NT2/D1 (cell line): ENCODE measurements at regions not wholly inside any gene's neighbourhood (a gene's known extent, or its start where the extent isn't known, plus 50 kb on each side); places are given as distances from the start of the nearest gene placed in this dataset.
"Not testable (repeated sequence)": the region's sequence is repeated elsewhere in the genome, so short reads cannot be mapped to it uniquely, and the experiment has no call there.

Source experiments
- DNase-seq: peaks from one replicate; pipeline ENCODE4 v3.0.0-alpha.2; 2011; ENCODE audit warnings: low read depth, low spot score
- H3K27me3 ChIP-seq: 2 replicates; pipeline ENCODE4 v1.6.0; 2011; ENCODE audit warnings: mild to moderate bottlenecking; ENCODE audit not compliant: insufficient read length, insufficient read depth
- H3K36me3 ChIP-seq: 2 replicates; pipeline ENCODE4 v1.6.1; 2011; ENCODE audit warnings: mild to moderate bottlenecking, low read length, mixed read lengths; ENCODE audit not compliant: insufficient read depth, insufficient read length
- H3K4me1 ChIP-seq: 2 replicates; pipeline ENCODE4 v1.5.1; 2011; ENCODE audit not compliant: insufficient read depth, insufficient read length
- H3K4me3 ChIP-seq: 2 replicates; pipeline ENCODE4 v1.5.1; 2011; ENCODE audit warnings: low read depth; ENCODE audit not compliant: insufficient read length
- H3K9ac ChIP-seq: 2 replicates; pipeline ENCODE4 v1.6.0; 2011; ENCODE audit warnings: low read depth; ENCODE audit not compliant: insufficient read length
- H3K9me3 ChIP-seq: 2 replicates; pipeline ENCODE4 v1.5.1; 2011; ENCODE audit warnings: mild to moderate bottlenecking, low read length; ENCODE audit not compliant: insufficient read depth
- SUZ12 ChIP-seq: IDR thresholded peaks from 2 replicates; pipeline ENCODE4 v1.6.1; 2011; ENCODE audit not compliant: insufficient read length, insufficient read depth; ENCODE audit errors: extremely low read depth
- YY1 ChIP-seq: IDR thresholded peaks from 2 replicates; pipeline ENCODE4 v1.6.1; 2011; ENCODE audit not compliant: insufficient read length, insufficient read depth
- ZNF274 ChIP-seq: IDR thresholded peaks from 2 replicates; pipeline ENCODE4 v1.6.1; 2011; ENCODE audit warnings: mild to moderate bottlenecking, low read depth, low read length

DNA sequence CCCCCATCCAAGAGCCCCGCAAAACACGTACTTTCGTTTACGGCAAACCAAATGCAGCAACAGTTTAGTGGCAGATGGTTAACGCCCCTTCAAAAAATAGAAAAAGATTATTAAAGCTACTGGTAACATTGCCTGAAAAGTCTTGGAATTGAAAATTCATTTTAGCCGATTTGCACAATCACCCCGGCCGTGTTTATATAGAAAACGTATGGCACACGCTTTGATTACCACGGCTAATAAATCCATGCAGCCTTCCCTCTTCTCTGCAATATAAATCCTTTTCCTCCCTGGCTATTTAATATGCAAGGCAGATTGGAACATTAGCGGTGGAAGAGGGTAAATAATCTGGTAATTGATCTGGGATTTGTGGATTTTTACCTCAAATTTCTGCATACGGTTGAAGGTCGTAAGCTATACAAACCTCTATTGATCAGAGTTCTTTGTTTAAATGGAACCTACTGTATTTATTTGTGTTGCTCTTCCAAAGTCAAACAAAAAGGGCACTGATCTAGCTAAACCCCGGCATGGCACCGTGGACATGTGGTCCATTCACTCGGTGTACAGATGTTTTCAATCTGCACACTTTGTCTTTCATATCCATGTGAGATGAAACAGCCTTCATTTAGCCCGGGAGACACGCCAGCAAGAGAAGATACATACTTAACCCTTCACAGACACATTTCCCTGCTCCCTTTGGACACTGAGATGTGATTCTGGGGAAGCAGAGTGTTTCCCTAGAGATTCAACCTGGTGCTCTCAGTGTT, 238.1 kb upstream of the MAF start:
- H3K9me3 ChIP-seq = no peaks in the 10 kb centered on the region
- TF ChIP-seq SUZ12 = no peak
- no peak for TF ChIP-seq ZNF274
- no peak overlapping the region for H3K4me3 ChIP-seq
- no peaks in the 10 kb centered on the region for H3K36me3 ChIP-seq
- no peaks in the 10 kb centered on the region for H3K4me1 ChIP-seq
- no peak for DNase-seq
- H3K9ac ChIP-seq = no peak overlapping the region
- no peaks in the 10 kb centered on the region for H3K27me3 ChIP-seq

- DNase-seq = no peak
- Histone ChIP-seq H3K4me3 (no peak overlapping the region), H3K9me3 (no peaks in the 10 kb centered on the region), H3K9ac (no peak overlapping the region), H3K36me3 (no peaks in the 10 kb centered on the region), H3K27me3 (no peaks in the 10 kb centered on the region), H3K4me1 (no peaks in the 10 kb centered on the region)
- TF ChIP-seq YY1 = no peak
- no peak for TF ChIP-seq ZNF274
- TF ChIP-seq SUZ12 = no peak
Measured at GRCh38 chr16:79836144-79836543, 235.6 kb upstream of the MAF start.

- Histone ChIP-seq H3K9me3 (no peaks in the 10 kb centered on the region), H3K27me3 (no peaks in the 10 kb centered on the region), H3K4me3 (no peak overlapping the region), H3K36me3 (no peaks in the 10 kb centered on the region), H3K4me1 (no peaks in the 10 kb centered on the region), H3K9ac (no peak overlapping the region)
- no peak for DNase-seq
- no peak for TF ChIP-seq ZNF274
- TF ChIP-seq SUZ12 = no peak
- no peak for TF ChIP-seq YY1
Measured at GRCh38 chr16:79835194-79835593, 234.7 kb upstream of the MAF start.

- Histone ChIP-seq H3K4me3 (no peak overlapping the region), H3K27me3 (no peaks in the 10 kb centered on the region), H3K36me3 (no peaks in the 10 kb centered on the region), H3K9ac (no peak overlapping the region), H3K9me3 (no peaks in the 10 kb centered on the region), H3K4me1 (no peaks in the 10 kb centered on the region)
- no peak for DNase-seq
- TF ChIP-seq ZNF274 = no peak
- TF ChIP-seq YY1 = no peak
- no peak for TF ChIP-seq SUZ12
Measured at GRCh38 chr16:79834720-79835119, 234.2 kb upstream of the MAF start.

GRCh38 chr16:79834003-79834402, 233.5 kb upstream of the MAF start:
- not testable (repeated sequence) for H3K4me3 ChIP-seq, H3K36me3 ChIP-seq, H3K27me3 ChIP-seq, H3K9ac ChIP-seq, DNase-seq, H3K4me1 ChIP-seq, H3K9me3 ChIP-seq

GRCh38 chr16:79833559-79833958, 233.0 kb upstream of the MAF start:
- Histone ChIP-seq H3K4me1 (no peaks in the 10 kb centered on the region), H3K27me3 (no peaks in the 10 kb centered on the region), H3K4me3 (no peak overlapping the region), H3K9me3 (no peaks in the 10 kb centered on the region), H3K9ac (no peak overlapping the region), H3K36me3 (no peaks in the 10 kb centered on the region)
- no peak for TF ChIP-seq ZNF274
- no peak for TF ChIP-seq YY1
- no peak for TF ChIP-seq SUZ12
- no peak for DNase-seq

- Histone ChIP-seq H3K4me3 (no peak overlapping the region), H3K9me3 (no peaks in the 10 kb centered on the region), H3K4me1 (no peaks in the 10 kb centered on the region), H3K27me3 (no peaks in the 10 kb centered on the region), H3K9ac (no peak overlapping the region), H3K36me3 (no peaks in the 10 kb centered on the region)
- TF ChIP-seq SUZ12 = no peak
- no peak for TF ChIP-seq ZNF274
- no peak for TF ChIP-seq YY1
- no peak for DNase-seq
Measured at GRCh38 chr16:79826732-79827475, 226.4 kb upstream of the MAF start.
